NCI-H460 (cell line): ENCODE measurements at regions not wholly inside any gene's neighbourhood (a gene's known extent, or its start where the extent isn't known, plus 50 kb on each side); places are given as distances from the start of the nearest gene placed in this dataset.
"Not testable (repeated sequence)": the region's sequence is repeated elsewhere in the genome, so short reads cannot be mapped to it uniquely, and the experiment has no call there.

Source experiments
- DNase-seq: peaks from one replicate; pipeline ENCODE4 v3.0.0-alpha.2; 2016; ENCODE audit warnings: low read depth; ENCODE audit errors: extremely low read depth

DNA sequence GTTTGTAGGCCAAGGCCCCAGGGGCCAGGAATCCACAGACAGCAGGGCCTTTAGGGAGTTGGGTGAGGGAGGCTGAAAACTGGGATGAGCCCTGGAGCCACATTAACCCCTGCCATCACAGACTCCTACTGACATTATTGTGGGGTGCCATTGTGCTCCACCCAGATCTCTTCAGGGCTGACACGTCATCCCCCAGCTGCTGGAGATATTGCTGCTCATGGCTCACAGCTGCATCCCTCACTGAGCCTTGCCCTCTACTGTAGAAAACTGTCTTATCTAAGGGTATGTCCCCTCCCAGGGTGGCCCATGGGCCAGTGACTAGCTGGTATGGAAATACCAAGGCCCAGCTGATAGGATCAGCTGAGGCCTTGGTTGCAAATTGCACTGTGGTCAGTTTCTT lies 87.3 kb upstream of the PRR23C start:
- no peak for DNase-seq

DNA sequence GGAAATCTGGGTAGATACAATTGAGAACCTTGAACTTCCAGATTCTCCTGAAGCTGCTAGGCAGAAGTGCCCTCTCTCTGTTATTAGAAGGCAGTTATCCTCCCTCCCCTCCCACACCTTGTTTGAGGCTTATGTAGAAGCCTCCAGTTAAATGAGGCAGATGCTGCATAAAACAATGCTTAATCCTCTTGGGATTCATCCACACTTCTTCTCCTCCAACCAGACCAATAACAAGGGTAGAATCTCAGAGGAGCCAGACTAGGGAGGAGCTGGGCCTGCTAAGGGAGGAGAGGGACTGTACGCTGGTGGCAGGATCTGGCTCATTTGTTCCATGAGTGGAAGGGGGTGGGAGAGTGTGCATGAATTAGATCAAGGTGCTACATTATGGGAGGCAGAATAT lies 88.3 kb upstream of the PRR23C start:
- no peak for DNase-seq

DNA sequence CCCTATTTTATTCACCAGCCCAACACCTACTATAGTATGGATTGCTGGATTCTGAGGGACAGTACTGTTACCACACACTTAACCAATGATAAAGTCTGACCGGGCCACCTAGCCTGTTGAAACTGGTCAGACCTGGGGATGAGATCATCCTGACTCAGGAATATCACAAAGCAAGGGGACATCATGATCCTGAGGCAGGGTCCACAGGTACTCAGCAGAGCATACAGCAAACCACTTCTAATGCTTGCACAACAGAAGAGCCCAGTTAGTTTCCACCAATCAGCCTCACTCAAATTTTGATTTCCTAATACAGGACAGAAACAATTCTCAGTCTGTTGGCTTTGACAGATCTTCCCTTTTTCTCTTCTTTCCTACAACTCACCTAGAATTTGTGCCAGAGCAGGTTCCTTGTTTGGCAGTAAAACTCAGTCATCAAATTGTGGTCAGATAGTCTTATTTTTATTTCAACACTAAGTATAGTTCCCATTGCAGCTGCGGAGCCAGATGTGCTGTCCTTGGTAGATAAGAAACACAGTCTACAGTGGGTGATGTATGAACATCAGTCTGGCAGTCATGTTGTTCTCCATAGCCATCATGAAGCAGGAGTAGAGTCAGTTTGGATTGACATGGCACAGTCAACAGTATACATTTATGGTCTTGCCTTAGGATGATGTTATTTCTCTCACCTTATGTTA lies 90.1 kb upstream of the PRR23C start:
- DNase-seq: no peak

DNA sequence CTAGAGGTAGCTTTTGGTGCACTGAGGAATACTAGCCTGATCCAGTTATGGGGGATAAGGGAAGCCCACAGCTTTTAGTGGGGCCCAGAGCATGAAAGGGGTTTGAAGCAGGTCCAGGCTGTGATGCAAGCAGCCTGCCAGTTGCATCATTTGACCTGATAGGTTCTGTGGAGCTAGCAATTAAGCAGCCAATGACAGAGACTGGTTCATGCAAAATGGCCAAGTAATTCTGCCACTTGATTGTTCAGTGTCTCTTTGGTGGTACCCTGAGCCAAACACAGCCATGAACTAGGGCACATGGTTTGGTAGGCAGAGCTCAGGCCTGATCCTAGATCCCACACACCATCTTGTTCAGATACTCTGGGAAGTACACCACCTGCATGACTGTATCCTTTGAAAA lies 91.0 kb upstream of the PRR23C start:
- no peak for DNase-seq

DNA sequence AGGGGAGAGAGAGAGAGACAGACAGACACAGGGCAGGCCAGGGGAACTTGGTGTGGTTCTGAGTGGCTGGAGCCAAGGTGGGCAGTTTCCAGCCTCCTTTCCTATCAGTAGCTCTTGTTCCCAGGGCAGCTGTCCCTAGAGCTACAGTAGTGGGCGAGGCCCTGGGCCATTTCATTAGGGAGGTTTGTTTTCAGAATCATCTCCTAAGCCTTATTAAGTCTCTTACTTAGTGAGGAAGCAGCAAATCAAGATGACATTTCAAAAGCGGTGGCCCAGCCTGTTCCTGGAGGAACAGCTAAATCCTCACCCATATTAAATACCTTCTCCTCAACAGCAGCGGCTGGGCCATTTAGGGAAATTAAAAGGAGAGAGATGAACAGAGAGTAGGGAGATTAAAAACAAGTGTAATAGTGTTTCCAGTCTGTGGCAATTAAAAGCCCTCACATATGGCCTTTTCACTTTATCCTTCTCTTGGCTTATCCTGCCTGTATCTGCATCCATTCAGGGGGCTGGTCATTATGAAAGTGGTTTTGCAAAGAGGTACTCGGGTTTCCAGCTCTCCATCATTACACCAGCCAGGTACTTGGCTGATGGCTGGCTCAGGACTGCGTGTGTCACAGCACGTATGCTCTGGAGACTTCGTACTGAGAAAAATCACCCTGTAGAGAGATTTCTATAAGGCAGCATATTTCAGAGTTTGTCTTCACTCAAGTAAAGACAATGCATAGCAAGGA lies 91.9 kb upstream of the PRR23C start:
- DNase-seq: no peak

DNA sequence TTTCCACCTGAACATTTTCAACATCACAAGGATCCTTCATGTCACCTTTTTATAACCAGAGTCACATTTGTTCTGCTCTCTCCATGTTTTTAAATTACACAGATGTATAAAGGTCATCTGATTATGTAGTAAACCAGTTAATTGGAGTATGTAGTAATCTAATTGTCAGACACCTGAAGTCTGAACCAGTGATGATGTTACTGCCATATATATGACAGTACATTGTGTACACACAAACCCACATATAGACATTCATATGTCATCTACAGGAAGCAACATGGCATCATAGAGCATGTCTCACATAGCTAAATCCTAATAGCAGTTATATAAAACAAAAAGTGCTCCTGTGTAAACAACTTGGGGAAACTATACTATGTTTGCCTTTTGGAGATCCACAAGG lies 95.9 kb upstream of the PRR23C start:
- DNase-seq: no peak

DNA sequence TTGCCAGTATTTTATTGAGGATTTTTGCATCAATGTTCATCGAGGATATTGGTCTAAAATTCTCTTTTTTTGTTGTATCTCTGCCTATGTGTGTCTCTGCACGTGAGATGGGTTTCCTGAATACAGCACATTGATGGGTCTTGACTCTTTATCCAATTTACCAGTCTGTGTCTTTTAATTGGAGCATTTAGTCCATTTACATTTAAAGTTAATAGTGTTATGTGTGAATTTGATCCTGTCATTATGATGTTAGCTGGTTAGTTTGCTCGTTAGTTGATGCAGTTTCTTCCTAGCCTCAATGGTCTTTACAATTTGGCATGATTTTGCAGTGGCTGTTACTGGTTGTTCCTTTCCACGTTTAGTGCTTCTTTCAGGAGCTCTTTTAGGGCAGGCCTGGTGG lies 101.3 kb upstream of the PRR23C start:
- DNase-seq: not testable (repeated sequence)

DNA sequence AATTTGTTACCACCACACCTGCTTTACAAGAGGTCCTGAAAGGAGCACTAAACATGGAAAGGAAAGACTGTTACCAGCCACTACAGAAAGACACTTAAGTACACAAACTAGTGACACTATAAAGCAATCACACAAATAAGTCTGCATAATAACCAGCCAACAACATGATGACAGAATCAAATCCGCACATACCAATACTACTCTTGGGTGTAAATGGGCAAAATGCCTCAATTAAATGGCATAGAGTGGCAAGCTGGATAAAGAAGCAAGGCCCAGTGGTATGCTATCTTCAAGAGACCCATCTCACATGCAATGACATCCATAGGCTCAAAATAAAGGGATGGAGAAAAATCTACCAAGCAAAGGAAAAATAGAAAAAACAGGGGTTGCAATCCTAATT lies 106.8 kb upstream of the PRR23C start:
- no peak for DNase-seq

DNA sequence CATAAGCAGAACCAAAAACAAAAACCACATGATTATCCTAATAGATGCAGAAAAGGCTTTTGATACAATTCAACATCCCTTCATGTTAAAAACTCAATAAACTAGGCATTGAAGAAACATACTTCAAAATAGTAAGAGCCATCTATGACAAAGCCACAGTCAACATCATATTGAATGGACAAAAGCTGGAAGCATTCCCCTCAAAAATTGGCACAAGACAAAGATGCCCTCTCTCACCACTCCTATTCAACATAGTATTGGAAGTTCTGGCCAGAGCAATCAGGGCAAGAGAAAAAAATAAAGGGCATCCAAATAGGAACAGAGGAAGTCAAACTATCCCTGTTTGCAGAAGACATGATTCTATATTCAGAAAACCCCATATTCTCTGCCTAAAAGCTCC lies 108.7 kb upstream of the PRR23C start:
- DNase-seq: not testable (repeated sequence)

DNA sequence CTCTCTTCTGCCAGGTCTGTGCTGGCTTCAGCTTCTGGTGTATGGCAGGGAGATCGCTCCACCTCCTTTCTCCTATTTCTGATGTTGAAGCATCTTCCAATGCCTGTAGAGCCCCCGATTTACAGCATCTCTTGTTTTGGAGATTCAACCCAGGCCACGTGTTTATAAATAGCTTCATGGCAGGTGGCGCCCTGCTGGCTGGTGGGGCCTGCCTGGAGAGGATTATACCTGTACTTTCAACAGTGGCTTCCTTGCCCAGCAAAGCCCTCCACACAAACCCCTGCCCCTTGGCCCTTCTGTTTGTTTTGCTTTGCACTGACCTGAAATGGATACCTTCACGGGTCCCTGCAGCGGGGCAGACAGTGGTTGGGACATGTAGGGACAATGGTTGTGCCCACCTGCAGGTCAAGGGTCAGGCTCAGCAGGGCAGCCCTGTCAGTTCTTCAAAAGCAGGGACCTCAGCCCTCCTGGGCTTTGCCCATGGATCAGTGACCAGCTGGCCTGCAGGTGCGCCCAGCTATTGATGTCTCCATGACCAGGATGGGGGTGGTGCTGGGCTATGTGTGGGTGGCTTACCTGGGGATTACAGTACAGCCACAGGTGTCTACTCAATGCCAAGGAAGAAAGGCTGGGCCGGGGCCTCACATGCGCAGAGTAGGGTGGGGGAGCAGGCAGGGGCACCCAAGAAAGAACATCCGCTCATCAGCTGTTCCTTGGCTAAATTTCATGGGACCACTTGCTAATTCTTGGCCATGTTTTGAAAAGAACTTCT lies 112.7 kb upstream of the PRR23C start:
- no peak for DNase-seq

DNA sequence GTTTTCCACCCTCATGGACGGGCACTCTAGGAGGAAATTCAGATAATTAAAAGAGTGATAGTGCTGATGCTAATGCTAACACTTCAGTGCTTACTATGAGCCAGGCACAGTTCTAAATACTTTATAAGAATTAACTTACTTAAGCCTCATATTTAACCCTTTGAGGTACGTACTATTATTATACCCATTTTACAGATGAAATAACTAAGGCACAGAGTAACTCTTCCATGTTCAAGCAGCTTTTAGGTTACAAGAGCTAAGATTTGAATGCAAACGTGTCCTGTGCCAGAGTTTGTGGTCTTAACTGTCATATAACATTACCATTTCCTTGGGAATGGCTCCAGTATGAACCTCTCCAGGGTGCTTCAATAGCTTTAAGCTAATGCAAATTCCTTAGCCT lies 114.7 kb upstream of the PRR23C start:
- DNase-seq: no peak

DNA sequence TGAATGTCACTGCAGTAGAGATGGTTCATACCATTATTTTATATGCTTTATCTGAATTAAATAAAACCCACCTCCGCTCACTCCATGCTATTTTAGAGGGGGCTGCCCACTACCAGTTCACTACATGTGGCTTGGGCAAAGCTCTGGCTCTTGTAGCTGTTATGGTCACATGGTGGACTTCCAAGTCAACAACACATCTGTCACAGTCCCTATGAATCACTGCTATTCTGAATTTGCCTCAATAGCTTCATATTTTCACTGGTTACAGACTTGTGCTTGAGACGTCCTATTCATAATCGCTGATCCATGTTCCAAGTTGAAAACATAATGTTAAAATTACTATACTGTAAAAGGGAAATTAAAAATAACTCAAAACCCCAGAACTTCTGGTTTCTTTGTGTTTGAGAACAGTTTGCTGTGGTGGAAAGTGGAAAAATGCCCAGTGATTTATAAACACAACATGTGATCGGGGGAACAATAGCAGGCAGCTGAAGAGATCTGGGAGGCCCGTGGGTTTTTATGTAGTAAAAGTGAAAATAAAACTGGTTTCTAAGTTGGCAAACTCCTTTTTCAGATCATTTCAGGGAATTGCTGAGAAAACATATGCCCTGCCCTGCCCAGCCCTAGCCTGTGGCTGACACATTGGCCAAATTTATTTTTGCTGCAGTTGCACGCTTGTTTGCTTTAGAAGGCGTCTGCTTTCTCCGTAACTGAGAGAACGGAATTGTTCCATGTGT lies 128.8 kb upstream of the PRR23C start:
- DNase-seq: no peak

DNA sequence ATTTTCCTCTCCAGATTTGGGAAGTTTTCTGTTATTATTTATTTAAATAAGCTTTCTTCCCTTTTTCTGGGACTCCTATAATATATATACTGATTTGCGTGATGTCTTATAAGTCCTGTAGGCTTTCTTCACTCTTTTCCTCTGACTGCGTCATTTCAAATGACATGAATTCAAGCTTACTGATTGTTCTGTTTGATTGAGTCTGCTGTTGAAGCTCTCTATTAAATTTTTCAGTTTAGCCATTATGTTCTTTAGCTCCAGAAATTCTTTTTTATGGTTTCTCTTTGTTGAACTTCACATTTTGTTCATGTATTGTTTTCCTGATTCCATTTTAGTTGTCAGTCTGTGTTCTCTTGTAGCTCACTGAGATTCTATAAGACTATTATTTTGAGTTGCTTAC lies 135.8 kb upstream of the PRR23C start:
- no peak for DNase-seq

DNA sequence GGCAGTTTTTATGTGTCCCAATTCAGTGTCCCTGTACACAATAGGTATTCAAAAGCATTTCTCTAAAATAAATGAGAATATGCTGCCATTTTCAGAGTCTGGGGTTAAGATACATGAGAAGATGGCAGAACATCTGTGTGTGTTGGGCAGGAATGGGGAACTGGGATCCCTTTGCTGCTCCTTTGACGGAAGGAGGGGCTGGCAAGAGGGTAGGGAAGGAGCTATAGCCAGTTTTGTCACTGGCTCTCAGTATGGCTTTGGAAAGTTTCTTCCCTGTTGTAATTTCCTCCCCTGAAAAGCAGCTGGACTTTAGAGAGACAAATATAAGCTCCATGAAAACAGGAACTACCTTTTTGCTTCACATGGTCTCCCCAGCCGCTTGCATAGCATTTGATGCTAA lies 137.5 kb upstream of the PRR23C start:
- no peak for DNase-seq

DNA sequence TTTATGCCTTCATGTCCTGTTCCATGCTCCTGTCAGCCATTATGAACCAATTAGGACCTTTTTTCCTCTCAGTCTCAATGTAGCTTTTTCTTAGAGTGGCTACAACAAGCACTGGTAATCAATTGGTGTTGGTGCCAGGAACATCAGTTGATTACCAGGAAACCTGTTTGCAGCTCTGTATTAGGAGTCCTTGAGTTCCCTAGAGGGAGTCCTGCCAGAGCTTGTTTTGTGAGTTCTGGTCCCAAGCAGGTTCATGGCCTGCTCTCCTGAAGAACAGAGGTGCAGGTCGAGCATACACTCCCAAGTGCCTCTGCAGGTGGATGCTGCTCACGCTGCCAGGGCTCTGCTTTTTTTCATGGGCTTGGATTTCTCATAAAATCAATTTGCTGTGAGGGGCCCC lies 137.9 kb upstream of the PRR23C start:
- DNase-seq: no peak

DNA sequence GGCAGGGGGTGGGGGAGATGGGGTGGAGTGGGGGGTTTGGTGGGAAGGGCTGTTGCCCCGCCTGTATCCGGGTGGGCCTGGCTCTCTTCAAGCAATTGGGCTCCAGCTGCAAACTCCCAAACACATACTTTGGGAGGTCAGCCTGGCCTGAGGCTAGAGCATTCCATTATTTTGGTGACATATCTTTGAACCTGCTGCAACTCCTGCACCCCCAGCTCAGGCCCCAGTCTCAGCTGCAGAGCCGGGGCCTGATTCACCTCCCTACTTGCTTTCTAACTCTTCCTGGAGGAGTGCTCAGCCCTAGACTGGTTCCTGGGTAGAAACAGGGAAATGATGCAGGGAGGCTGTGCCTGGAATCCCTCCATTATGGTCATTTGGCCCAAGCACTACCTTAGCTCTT lies 140.8 kb upstream of the PRR23C start:
- no peak for DNase-seq

DNA sequence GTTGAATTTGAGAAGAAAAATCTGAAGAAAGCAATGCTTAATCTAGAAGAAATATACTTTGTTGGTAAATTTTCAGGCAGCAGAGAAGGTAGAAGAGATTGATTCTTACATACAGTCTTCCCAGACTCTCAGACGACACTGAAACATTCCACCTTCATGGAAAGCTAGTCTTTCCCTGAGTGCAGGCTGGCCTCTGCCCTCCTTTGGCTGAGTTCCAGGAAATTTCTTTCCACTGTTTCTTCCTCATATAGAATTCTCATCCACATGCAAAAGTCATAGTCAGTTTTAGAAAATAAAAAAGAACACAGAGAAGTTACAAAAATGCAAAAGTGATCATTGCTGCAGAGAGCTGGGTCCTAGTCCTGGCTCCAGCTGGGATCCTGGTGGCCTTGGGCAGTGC lies 142.5 kb upstream of the PRR23C start:
- DNase-seq: no peak

DNA sequence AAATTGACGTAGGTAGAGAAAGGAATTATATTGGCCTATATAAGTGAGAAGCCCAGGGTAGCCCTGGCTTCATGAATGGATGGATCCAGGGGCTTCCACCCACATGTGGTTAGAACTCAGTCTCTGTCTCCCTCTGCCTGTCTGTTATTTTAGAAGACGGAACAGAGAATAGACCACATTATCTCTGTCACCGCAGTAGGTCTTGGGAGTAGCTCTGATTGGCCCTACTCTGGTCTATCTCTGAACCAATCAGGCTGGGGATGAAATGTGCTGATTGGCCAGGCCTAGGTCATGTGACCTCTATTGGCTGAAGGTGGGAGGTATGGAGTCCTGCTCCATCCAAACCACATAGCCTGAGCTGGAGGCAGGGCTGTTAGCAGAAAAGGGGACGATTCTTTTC lies 143.0 kb upstream of the PRR23C start:
- no peak for DNase-seq

DNA sequence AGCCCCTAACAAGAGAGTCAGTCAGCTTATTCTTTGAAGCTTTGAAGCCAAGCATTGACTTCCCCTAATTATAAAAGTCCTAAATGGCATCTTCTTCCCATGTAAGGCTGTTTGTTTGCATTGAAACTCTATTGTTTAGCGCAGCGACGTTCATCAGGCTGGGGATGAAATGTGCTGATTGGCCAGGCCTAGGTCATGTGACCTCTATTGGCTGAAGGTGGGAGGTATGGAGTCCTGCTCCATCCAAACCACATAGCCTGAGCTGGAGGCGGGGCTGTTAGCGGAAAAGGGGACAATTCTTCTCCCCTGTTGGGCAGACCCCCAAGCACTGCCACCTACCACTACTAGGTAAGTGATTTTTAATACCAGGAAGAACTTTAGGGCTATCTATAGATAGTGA lies 145.3 kb upstream of the PRR23C start:
- DNase-seq: no peak

DNA sequence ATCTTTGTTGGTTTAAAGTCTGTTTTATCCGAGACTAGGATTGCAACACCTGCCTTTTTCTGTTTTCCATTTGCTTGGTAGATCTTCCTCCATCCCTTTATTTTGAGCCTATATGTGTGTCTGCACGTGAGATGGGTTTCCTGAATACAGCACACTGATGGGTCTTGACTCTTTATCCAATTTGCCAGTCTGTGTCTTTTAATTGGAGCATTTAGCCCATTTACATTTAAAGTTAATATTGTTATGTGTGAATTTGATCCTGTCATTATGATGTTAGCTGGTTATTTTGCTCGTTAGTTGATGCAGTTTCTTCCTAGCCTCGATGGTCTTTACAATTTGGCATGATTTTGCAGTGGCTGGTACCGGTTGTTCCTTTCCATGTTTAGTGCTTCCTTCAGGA lies 149.4 kb upstream of the MRPS22 start:
- not testable (repeated sequence) for DNase-seq

DNA sequence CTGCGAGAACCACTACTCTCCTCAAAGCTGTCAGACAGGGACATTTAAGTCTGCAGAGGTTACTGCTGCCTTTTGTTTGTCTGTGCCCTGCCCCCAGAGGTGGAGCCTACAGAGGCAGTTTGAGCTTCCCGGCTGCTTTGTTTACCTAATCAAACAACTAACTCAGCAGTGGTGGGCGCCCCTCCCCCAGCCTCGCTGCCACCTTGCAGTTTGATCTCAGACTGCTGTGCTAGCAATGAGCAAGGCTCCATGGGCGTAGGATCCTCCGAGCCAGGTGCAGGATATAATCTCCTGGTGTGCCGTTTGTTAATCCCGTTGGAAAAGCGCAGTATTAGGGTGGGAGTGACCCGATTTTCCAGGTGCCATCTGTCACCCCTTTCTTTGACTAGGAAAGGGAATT lies 147.7 kb upstream of the MRPS22 start:
- not testable (repeated sequence) for DNase-seq
